Stimulated activated CD4-positive, alpha-beta T cell treated with anti-CD3 and anti-CD28 coated beads, Interleukin-4, amount 100 ng/mL, for 24 hours (primary cell): ENCODE measurements at regions not wholly inside any gene's neighbourhood (a gene's known extent, or its start where the extent isn't known, plus 50 kb on each side); places are given as distances from the start of the nearest gene placed in this dataset.

ENCODE experiments used
- DNase-seq: peaks from one replicate; pipeline ENCODE4 v3.0.0-alpha.2; 2020

GRCh38 chr22:27407369-27407985 lies 394.1 kb downstream of the MN1 start:
- DNase-seq, result no peak

- no peak for DNase-seq
These were observed 393.5 kb downstream of the MN1 start for GRCh38 chr22:27408068-27408467.

GRCh38 chr22:27409299-27409698 lies 392.3 kb downstream of the MN1 start:
- no peak for DNase-seq

GRCh38 chr22:27412866-27413445 lies 388.6 kb downstream of the MN1 start:
- no peak for DNase-seq

- no peak for DNase-seq
These were observed 387.9 kb downstream of the MN1 start for GRCh38 chr22:27413702-27414101.

GRCh38 chr22:27416511-27417420 lies 384.8 kb downstream of the MN1 start:
- no peak for DNase-seq

- DNase-seq, result no peak
These were observed 384.1 kb downstream of the MN1 start for GRCh38 chr22:27417421-27417814.

- DNase-seq, result no peak
These were observed 383.3 kb downstream of the MN1 start for GRCh38 chr22:27418261-27418660.

- DNase-seq, result no peak
These were observed 382.1 kb downstream of the MN1 start for GRCh38 chr22:27419473-27419872.

- DNase-seq, result no peak
These were observed 381.2 kb downstream of the MN1 start for GRCh38 chr22:27420195-27420816.

- DNase-seq, result no peak
These were observed 380.7 kb downstream of the MN1 start for GRCh38 chr22:27420817-27421361.

- no peak for DNase-seq
These were observed 379.1 kb downstream of the MN1 start for GRCh38 chr22:27422442-27422841.

GRCh38 chr22:27424319-27424718 lies 377.2 kb downstream of the MN1 start:
- no peak for DNase-seq

GRCh38 chr22:27429476-27429875 lies 372.1 kb downstream of the MN1 start:
- no peak for DNase-seq

- no peak for DNase-seq
These were observed 370.5 kb downstream of the MN1 start for GRCh38 chr22:27431081-27431480.

- no peak for DNase-seq
These were observed 369.7 kb downstream of the MN1 start for GRCh38 chr22:27431896-27432295.

- DNase-seq, result no peak
These were observed 368.5 kb downstream of the MN1 start for GRCh38 chr22:27433099-27433498.

GRCh38 chr22:27433585-27434190 lies 367.9 kb downstream of the MN1 start:
- DNase-seq, result no peak

- no peak for DNase-seq
These were observed 366.7 kb downstream of the MN1 start for GRCh38 chr22:27434898-27435297.

- DNase-seq, result no peak
These were observed 365.5 kb downstream of the MN1 start for GRCh38 chr22:27435844-27436576.

- no peak for DNase-seq
These were observed 365.0 kb downstream of the MN1 start for GRCh38 chr22:27436591-27436990.

GRCh38 chr22:27437570-27437969 lies 364.0 kb downstream of the MN1 start:
- DNase-seq, result no peak
